Tibial nerve (tissue), 4 donors: ENCODE measurements at regions not wholly inside any gene's neighbourhood (a gene's known extent, or its start where the extent isn't known, plus 50 kb on each side); places are given as distances from the start of the nearest gene placed in this dataset.

Source experiments
- EP300 ChIP-seq, 2 donors: sonication (generic); formaldehyde crosslinking; IDR thresholded peaks; one replicate each; pipeline ENCODE4 v1.6.1; 2017; ENCODE audit warnings: antibody characterized with exemption in 2 of 2, mild to moderate bottlenecking in 1 of 2
- TF ChIP-seq, protein P1 (sequence below), 5 experiments: fragments of 200-600 bp in 3 of 5; fragments of 450-650 bp in 2 of 5; sonication (generic) in 3 of 5; IDR thresholded peaks; one replicate each; pipeline ENCODE4 v1.5.1; 2016 to 2019; ENCODE audit warnings: antibody characterized with exemption in 5 of 5, mild to moderate bottlenecking in 3 of 5, moderate library complexity in 2 of 5

DNA sequence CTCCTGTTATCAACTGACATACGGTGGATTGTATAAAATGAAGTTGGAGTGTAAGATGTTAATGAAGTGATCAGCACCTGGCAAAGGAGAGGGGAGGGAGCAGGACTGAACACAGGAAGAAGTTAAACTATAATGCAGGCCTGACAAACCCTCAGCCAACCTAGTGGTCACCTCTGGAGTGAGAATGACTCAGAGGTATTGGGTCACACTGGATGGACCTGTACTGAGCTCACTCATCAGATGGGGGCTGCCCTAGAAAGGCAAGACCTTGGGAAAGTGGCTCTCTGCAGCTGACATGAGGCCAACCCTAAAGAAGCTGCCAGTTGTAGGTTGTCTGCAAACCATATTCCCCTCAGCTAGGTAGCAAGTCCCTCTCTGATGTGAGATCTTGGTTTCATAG, 193.3 kb upstream of the HTR1E start:
- TF ChIP-seq, protein P1, sequence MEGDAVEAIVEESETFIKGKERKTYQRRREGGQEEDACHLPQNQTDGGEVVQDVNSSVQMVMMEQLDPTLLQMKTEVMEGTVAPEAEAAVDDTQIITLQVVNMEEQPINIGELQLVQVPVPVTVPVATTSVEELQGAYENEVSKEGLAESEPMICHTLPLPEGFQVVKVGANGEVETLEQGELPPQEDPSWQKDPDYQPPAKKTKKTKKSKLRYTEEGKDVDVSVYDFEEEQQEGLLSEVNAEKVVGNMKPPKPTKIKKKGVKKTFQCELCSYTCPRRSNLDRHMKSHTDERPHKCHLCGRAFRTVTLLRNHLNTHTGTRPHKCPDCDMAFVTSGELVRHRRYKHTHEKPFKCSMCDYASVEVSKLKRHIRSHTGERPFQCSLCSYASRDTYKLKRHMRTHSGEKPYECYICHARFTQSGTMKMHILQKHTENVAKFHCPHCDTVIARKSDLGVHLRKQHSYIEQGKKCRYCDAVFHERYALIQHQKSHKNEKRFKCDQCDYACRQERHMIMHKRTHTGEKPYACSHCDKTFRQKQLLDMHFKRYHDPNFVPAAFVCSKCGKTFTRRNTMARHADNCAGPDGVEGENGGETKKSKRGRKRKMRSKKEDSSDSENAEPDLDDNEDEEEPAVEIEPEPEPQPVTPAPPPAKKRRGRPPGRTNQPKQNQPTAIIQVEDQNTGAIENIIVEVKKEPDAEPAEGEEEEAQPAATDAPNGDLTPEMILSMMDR (IDR thresholded peaks at IDR 0.05): no peak
- no peak for TF ChIP-seq EP300 (IDR thresholded peaks at IDR 0.05)
